Lung (tissue), 11 donors: ENCODE measurements at regions not wholly inside any gene's neighbourhood (a gene's known extent, or its start where the extent isn't known, plus 50 kb on each side); places are given as distances from the start of the nearest gene placed in this dataset.

Experiments used
- ATAC-seq: fragments of 200-7000 bp; cut with Tn5 transposase; one replicate; pipeline ENCODE4 v1.9.1; 2020; ENCODE audit warnings: moderate number of reproducible peaks; ENCODE audit not compliant: insufficient read depth, low FRiP score
- DNase-seq, 3 donors: peaks; one replicate each; pipeline ENCODE4 v3.0.0-alpha.2; 2013 to 2017
- H3K27ac ChIP-seq, 2 donors: one replicate each; pipeline ENCODE4 v1.5.1; 2013; ENCODE audit warnings: mild to moderate bottlenecking in 2 of 2, moderate library complexity in 2 of 2, control low read depth in 1 of 2, inconsistent platforms in 1 of 2, low read depth in 1 of 2, low read length in 1 of 2
- H3K27me3 ChIP-seq, 3 donors: one replicate each; pipeline ENCODE4 v1.5.1; 2013; ENCODE audit warnings: low read length in 2 of 3; ENCODE audit not compliant: control insufficient read depth in 3 of 3, insufficient read depth in 3 of 3
- H3K36me3 ChIP-seq, 4 donors: one replicate each; pipeline ENCODE4 v1.5.1; 2013; ENCODE audit warnings: low read length in 4 of 4, mild to moderate bottlenecking in 1 of 4, moderate library complexity in 1 of 4; ENCODE audit not compliant: control insufficient read depth in 4 of 4, insufficient read depth in 4 of 4
- H3K4me1 ChIP-seq, 5 donors: one replicate each; pipeline ENCODE4 v1.5.1; 2013; ENCODE audit warnings: low read length in 5 of 5, mild to moderate bottlenecking in 2 of 5, moderate library complexity in 1 of 5; ENCODE audit not compliant: control insufficient read depth in 5 of 5, insufficient read depth in 5 of 5
- H3K4me3 ChIP-seq: one replicate; pipeline ENCODE4 v1.5.1; 2013; ENCODE audit warnings: mild to moderate bottlenecking, control low read depth, moderate library complexity
- H3K9ac ChIP-seq, 2 donors: one replicate each; pipeline ENCODE4 v1.5.1; 2013; ENCODE audit warnings: low read length in 2 of 2, control low read depth in 1 of 2; ENCODE audit not compliant: insufficient read depth in 1 of 2
- H3K9me3 ChIP-seq, 4 donors: one replicate each; pipeline ENCODE4 v1.5.1; 2013; ENCODE audit warnings: low read length in 3 of 4, mild to moderate bottlenecking in 1 of 4, moderate library complexity in 1 of 4; ENCODE audit not compliant: control insufficient read depth in 4 of 4, insufficient read depth in 3 of 4
- CTCF ChIP-seq: IDR thresholded peaks from 2 replicates; pipeline ENCODE4 v1.5.1; 2012; ENCODE audit warnings: mild to moderate bottlenecking; ENCODE audit errors: control extremely low read depth, extremely low read depth
- WGBS, 2 donors: extraction: QIAGEN DNeasy Blood & Tissue Kit; methylation state at CpG; one replicate each; pipeline ENCODE4 v1.1.7; 2013; 5-methylcytosine and 5-hydroxymethylcytosine counted together
- donor health status: control.
- donor health status: control.
- donor health status: Bipolar disorder and iron deficiency.
- donor health status: healthy.
- donor health status: DM: yes; HTN: yes; CAD: no.

- DNase-seq: no peak
- TF ChIP-seq CTCF: no peak
- Histone ChIP-seq H3K27ac (no peak overlapping the region), H3K9ac (no peak overlapping the region), H3K4me1 (peaks cover 0 to 9% (median 0%) of the 10 kb centered on the region in 5 donors), H3K36me3 (no peaks in the 10 kb centered on the region), H3K9me3 (no peaks in the 10 kb centered on the region), H3K4me3 (no peak overlapping the region), H3K27me3 (no peaks in the 10 kb centered on the region)
- WGBS, 2 donors: 38 to 42% methylated on average over 2 of the region's 2 CpGs
- ATAC-seq: no peak
These were observed 85.2 kb upstream of the ITGA4 start for GRCh38 chr2:181371782-181372645.

DNA sequence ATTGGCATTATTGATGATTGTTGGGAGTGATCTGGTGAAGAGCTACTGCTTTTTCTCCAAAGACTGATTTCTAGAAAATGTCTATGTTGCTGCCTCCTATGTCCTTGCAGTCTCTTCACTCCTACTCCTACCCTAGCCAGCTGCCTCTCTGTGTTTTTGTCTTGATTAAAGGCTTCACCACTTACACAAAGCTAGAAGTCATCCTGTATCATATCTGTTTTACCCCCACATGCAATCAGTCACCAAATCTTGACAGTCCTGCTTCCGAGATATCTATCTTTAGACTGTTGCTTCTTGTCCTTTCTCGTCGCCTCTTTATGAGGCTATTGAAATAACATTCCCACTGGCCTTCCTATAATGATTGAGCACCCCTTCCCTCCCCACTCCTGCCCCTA lies 84.5 kb upstream of the ITGA4 start:
- no peaks in the 10 kb centered on the region for H3K9me3 ChIP-seq
- peaks cover 0 to 9% (median 0%) of the 10 kb centered on the region in 5 donors for H3K4me1 ChIP-seq
- no peak overlapping the region for H3K9ac ChIP-seq
- H3K27me3 ChIP-seq: no peaks in the 10 kb centered on the region
- DNase-seq (no peak), ATAC-seq (no peak)
- H3K27ac ChIP-seq: no peak overlapping the region
- no peak overlapping the region for H3K4me3 ChIP-seq
- WGBS, 2 donors: 56 to 70% methylated on average over 3 of the region's 3 CpGs
- no peaks in the 10 kb centered on the region for H3K36me3 ChIP-seq
- no peak for TF ChIP-seq CTCF

DNA sequence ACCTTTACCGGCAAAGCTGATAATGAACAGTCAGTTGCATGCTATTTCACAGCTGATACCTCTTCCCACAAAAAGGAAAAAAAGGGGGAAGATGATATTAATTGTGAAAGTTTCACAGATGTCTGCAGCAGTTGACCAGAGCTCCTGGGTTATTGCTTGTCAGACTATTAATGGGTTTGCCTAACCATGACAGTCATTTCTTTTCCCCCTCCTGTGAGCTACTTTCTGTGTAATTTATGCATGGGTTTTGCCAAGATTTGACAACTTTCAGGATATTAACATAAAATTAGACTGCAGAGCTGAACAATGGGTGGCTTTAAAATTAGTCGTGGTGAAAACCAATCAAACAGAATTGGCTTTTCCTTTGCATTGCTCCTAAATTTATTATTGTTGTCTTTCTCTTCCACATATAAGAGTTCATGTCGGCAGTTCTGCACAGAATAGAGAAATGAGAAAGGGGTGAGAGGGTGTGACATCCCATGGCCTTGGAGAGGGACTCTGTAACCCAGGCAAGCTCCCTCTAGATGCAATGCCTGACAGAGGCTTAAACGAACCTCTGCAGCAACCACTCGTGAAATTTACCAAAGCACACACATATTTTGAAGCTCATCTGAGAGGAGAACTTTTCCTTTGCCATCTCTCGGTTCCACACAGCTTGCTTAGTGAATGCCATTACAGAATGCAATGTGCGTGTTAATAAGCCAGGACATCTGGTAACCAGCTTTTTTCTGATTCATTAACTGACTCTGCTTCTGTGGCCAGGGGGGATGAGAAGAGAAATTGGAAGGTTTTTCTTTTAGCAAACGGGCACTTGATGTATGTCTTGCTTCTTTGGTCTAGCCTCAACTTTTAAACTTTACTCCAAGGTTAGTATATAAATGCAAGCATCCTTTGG lies 82.2 kb upstream of the ITGA4 start:
- H3K36me3 ChIP-seq: no peaks in the 10 kb centered on the region
- H3K27me3 ChIP-seq: no peaks in the 10 kb centered on the region
- TF ChIP-seq CTCF: no peak
- peaks cover 0 to 9% (median 0%) of the 10 kb centered on the region in 5 donors for H3K4me1 ChIP-seq
- H3K27ac ChIP-seq: no peak overlapping the region
- no peak for DNase-seq
- 37 to 51% methylated on average over 8 of the region's 8 CpGs for WGBS, 2 donors
- no peak for ATAC-seq
- no peak overlapping the region for H3K9ac ChIP-seq
- H3K4me3 ChIP-seq: no peak overlapping the region
- no peaks in the 10 kb centered on the region for H3K9me3 ChIP-seq
